PFSK-1 (cell line): ENCODE measurements at regions not wholly inside any gene's neighbourhood (a gene's known extent, or its start where the extent isn't known, plus 50 kb on each side); places are given as distances from the start of the nearest gene placed in this dataset.

Experiments used
- FOXP2 ChIP-seq: optimal IDR thresholded peaks from 2 replicates; pipeline ENCODE3; 2011; ENCODE audit warnings: borderline replicate concordance, control low read depth, inconsistent platforms; ENCODE audit not compliant: insufficient read depth; ENCODE audit errors: extremely low read length, extremely low read depth
- POLR2AphosphoS5 ChIP-seq: IDR thresholded peaks from 2 replicates; pipeline ENCODE4 v1.6.1; 2012; ENCODE audit warnings: low read depth, mild to moderate bottlenecking, control low read depth, low read length, moderate library complexity
- SIN3A ChIP-seq: IDR thresholded peaks from 2 replicates; pipeline ENCODE4 v1.6.1; 2012; ENCODE audit warnings: mild to moderate bottlenecking, low read length, moderate library complexity, borderline replicate concordance; ENCODE audit not compliant: insufficient read depth
- TAF1 ChIP-seq: IDR thresholded peaks from 2 replicates; pipeline ENCODE4 v1.6.1; 2012; ENCODE audit warnings: low read length, control low read depth, borderline replicate concordance; ENCODE audit not compliant: insufficient read depth
- TF ChIP-seq, protein P1 (sequence below), 2 experiments: IDR thresholded peaks; 2 replicates each; pipeline versions ENCODE4 v1.6.1 to v1.8.0; 2011 to 2012; ENCODE audit warnings: low read depth in 2 of 2, low read length in 2 of 2, control low read depth in 1 of 2, inconsistent platforms in 1 of 2, mild to moderate bottlenecking in 1 of 2, moderate library complexity in 1 of 2; ENCODE audit not compliant: insufficient read depth in 1 of 2

DNA sequence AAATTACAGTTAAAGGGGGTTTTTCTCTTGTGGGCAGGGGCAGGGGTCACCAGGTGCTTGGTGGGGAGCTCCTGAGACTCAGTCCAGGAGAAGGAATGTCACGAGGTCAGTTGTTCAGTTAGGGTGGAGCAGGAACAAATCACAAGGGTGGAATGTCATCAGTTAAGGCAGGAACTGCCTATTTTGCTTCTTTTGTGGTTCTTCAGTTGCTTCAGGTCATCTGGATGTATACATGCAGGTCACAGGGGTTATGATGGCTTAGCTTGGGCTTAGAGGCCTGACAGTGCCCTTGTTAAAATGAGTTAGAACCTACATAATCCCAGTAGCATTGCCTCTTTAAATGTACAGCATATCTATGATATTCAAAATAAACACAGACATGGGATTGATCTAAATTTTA lies 120.2 kb upstream of the CHD2 start:
- no peak for TF ChIP-seq POLR2AphosphoS5
- no peak for TF ChIP-seq FOXP2
- TF ChIP-seq, protein P1, sequence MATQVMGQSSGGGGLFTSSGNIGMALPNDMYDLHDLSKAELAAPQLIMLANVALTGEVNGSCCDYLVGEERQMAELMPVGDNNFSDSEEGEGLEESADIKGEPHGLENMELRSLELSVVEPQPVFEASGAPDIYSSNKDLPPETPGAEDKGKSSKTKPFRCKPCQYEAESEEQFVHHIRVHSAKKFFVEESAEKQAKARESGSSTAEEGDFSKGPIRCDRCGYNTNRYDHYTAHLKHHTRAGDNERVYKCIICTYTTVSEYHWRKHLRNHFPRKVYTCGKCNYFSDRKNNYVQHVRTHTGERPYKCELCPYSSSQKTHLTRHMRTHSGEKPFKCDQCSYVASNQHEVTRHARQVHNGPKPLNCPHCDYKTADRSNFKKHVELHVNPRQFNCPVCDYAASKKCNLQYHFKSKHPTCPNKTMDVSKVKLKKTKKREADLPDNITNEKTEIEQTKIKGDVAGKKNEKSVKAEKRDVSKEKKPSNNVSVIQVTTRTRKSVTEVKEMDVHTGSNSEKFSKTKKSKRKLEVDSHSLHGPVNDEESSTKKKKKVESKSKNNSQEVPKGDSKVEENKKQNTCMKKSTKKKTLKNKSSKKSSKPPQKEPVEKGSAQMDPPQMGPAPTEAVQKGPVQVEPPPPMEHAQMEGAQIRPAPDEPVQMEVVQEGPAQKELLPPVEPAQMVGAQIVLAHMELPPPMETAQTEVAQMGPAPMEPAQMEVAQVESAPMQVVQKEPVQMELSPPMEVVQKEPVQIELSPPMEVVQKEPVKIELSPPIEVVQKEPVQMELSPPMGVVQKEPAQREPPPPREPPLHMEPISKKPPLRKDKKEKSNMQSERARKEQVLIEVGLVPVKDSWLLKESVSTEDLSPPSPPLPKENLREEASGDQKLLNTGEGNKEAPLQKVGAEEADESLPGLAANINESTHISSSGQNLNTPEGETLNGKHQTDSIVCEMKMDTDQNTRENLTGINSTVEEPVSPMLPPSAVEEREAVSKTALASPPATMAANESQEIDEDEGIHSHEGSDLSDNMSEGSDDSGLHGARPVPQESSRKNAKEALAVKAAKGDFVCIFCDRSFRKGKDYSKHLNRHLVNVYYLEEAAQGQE (IDR thresholded peaks at IDR 0.05; ENCODE audit: insufficient read depth in 1 of 2, low read depth in 2 of 2, low read length in 2 of 2) = no peak
- TF ChIP-seq TAF1 = no peak
- no peak for TF ChIP-seq SIN3A

DNA sequence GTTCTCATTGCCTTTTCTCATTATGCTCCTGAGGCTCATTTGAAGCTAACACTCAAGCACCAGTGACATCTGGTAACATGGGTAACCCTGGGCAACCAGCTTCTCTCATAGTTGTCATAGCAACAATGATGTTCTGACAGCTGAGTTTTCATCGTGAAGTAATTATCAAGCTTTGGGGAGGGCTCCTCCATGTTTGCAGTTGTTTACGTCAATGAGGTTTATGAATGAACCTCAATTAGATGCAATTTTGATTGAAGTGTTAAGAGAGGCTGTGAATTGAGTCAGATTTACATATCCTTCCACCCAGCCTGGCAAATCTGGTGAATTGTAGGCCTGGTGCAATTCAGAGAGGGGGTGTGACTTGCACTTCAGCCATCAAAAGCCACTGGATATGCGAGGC lies 119.3 kb upstream of the CHD2 start:
- TF ChIP-seq SIN3A = no peak
- no peak for TF ChIP-seq TAF1
- TF ChIP-seq POLR2AphosphoS5 = no peak
- TF ChIP-seq, protein P1 (IDR thresholded peaks at IDR 0.05; ENCODE audit: insufficient read depth in 1 of 2, low read depth in 2 of 2, low read length in 2 of 2) = no peak
- TF ChIP-seq FOXP2 = no peak

DNA sequence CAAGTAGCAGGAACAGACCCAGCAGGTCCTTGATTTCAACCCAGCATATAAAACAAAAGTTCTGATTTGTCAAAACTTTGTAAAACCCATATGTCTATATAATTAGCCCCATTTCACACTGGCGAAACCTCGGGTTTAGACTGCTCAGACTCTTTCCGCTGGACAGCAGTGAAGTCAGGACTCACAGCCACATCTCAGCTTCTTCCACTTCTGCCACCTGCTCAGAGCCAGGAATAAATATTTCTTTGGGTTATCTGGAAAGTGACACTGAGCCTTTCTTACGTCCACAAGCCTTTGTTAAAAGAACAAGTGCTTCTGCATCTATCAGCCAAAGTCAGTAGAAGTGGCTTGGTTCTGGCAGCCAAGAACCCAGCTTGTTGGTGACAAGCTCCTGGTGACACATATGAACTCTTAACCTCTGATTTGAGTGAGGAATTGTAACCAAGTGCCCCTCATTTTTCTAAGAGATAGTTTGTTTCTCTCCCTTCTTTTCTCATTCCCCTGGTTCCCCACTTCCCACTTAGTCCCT lies 118.1 kb upstream of the CHD2 start:
- TF ChIP-seq SIN3A (no peak), POLR2AphosphoS5 (no peak), FOXP2 (no peak), TAF1 (no peak)
- TF ChIP-seq, protein P1 (IDR thresholded peaks at IDR 0.05; ENCODE audit: insufficient read depth in 1 of 2, low read depth in 2 of 2, low read length in 2 of 2) = no peak

DNA sequence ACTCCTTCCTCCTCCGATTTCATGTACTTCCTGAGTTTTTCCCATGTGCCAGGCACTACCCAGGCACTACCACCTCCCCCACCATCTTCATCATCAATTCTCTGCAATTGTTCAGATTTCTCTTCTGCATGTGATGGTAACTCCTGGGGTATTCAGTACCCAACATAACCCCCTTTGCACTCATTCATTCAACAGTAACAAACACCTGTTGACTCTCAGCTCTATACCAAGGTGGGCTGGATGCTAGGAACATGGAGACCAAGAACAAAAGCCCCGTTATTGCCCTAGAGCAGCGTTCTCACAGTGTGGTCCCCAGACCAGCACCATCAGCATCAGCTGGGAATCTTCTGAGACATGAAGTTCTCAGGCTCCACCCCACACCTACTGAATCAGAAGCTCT lies 113.0 kb upstream of the CHD2 start:
- TF ChIP-seq POLR2AphosphoS5 = no peak
- TF ChIP-seq TAF1 = no peak
- TF ChIP-seq, protein P1 (IDR thresholded peaks at IDR 0.05; ENCODE audit: insufficient read depth in 1 of 2, low read depth in 2 of 2, low read length in 2 of 2) = no peak
- TF ChIP-seq FOXP2 = no peak
- no peak for TF ChIP-seq SIN3A

DNA sequence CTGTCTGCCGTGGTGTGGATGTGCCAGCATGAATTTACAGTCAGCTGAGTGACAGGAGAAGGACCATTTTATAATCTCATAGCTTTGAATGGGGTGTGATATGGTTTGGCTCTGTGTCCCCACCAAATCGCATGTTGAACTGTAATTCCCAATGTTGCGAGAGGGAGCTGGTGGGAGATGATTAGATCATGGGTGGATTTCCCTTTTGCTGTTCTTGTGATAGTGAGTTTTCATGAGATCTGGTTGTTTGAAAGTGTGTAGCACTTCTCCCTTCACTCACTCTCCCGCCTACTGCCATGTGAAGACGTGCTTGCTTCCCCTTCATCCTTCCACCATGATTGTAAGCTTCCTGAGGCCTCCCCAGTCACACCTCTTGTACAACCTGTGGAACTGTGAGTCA lies 111.9 kb upstream of the CHD2 start:
- TF ChIP-seq POLR2AphosphoS5 (no peak), SIN3A (no peak), TAF1 (no peak), FOXP2 (no peak)
- TF ChIP-seq, protein P1 (IDR thresholded peaks at IDR 0.05; ENCODE audit: insufficient read depth in 1 of 2, low read depth in 2 of 2, low read length in 2 of 2) = no peak
